B cell (primary cell): ENCODE measurements at regions not wholly inside any gene's neighbourhood (a gene's known extent, or its start where the extent isn't known, plus 50 kb on each side); places are given as distances from the start of the nearest gene placed in this dataset.

Source experiments
- CTCF ChIP-seq: fragments of 200-600 bp; IDR thresholded peaks from one replicate; pipeline ENCODE4 v1.8.0; 2022; ENCODE audit warnings: antibody characterized with exemption, mild to moderate bottlenecking
- EZH2 ChIP-seq: IDR thresholded peaks from 2 replicates; pipeline ENCODE4 v1.6.1; 2012; ENCODE audit warnings: borderline replicate concordance, low read depth, mild to moderate bottlenecking, moderate library complexity, low read length; ENCODE audit not compliant: insufficient read depth, poor library complexity, severe bottlenecking

DNA sequence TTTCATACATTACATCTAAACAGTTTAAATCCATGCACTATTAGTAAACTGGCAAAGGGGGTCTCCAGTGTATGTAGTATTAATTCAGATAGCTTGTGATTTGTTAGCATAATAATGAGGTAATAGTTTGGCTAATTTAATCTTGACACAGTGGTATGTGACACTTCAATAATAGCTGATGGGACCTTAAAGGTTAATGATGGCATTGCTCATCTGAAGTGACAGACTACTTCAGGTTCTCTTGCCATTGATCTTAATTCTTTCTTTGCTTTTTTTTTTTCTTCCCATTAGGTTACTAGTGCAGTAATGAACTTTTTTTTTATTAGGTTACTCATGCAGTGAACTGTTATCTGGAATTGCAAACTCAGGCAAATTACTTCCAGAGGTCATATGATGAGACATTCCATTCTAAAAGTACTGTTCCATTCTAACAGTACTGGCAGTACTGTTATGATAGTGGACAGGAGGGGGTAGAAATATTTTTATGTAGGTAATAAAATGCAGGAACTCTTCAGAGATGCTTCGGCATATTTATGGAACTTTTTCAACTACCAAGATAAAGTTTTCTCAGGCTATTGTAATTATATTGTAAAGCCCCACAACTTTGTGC, 911.3 kb upstream of the LCORL start:
- TF ChIP-seq CTCF, result no peak
- no peak for TF ChIP-seq EZH2
